ENCODE measurements at regions not wholly inside any gene's neighbourhood (a gene's known extent, or its start where the extent isn't known, plus 50 kb on each side); places are given as distances from the start of the nearest gene placed in this dataset.

DNA sequence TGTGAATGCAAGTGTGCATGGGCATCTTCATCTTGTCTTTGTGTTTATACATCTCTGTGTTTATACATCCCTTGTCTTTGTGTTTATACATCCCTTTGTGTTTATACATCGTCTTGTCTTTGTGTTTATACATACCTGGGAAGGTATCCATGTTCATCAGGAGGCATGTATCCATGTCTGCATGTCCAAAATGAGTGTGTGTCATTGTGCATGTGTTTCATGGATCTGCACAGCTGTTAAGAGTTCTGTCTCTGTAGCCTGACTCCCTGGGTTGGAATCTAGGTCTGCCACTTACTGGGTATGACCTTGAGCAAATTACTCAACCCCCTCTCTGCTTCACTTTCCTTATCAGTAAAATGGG lies 50.1 kb upstream of the SIRPA start:
- POLR2A ChIA-PET: no interaction called here
- no peak for DNase-seq

DNA sequence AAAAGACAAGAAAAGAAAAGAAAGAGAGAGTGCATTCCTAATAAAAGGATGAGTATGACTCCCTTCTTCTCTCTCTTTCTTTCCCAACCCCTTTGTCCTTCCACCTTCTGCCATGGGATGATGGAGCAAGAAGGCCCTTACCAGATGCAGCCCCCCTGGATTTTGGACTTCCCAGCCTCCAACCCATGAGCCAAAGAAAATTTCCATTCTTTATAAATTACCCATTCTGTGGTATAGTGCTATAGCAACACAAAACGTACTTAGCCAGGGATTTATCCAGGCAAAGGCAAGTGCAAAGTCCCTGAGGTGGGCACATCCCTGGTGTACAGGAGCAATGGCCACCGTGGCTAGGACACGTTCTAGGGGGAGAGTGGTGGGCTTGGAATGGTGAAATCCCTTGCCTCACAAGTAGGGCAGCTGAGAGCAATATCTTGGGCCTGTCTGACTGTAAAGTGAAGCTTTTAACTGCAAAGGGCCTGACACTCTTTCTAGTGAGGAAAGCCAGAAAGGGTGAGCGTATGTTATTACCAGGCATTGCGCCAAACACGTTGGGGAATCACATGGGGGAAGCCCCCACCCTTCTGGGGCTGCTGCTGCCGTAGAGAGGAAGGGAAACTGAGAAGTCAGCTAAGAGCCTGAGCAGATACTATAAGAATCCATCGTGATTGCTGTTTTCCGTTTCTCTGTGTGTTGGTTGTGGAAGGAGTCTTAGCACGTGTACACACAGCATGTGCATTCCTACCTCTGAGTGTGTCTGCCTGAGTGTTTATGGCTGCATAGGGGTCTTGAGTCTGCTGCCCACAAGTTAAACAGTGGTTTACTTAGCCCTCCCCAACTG lies 50.7 kb upstream of the SIRPA start:
- peak; percentile 77 for DNase-seq
- intact Hi-C loops (cut with micrococcal nuclease): no loop called here

More for the DNA sequence above, 50.1 kb upstream of the SIRPA start:
- CTCF ChIA-PET: interaction anchor here (0.8 kb wide), 1 partner anchor 42 kb away, joined by 3 read pairs; no protein-coding TSS in a partner anchor
- Mint-ChIP-seq H3K4me3 (no peak overlapping the region), H3K9me3 (peaks cover 3% of the 10 kb centered on the region), H3K27me3 (peaks cover 3% of the 10 kb centered on the region), H3K36me3 (ENCODE audit: low read depth) (no peaks in the 10 kb centered on the region), H3K4me1 (ENCODE audit: low read depth) (peaks cover 11% of the 10 kb centered on the region), H3K27ac (no peak overlapping the region)
- peak; percentile 6 for ATAC-seq
- intact Hi-C loops (cut with micrococcal nuclease): no loop called here
- TF ChIP-seq, protein P1, sequence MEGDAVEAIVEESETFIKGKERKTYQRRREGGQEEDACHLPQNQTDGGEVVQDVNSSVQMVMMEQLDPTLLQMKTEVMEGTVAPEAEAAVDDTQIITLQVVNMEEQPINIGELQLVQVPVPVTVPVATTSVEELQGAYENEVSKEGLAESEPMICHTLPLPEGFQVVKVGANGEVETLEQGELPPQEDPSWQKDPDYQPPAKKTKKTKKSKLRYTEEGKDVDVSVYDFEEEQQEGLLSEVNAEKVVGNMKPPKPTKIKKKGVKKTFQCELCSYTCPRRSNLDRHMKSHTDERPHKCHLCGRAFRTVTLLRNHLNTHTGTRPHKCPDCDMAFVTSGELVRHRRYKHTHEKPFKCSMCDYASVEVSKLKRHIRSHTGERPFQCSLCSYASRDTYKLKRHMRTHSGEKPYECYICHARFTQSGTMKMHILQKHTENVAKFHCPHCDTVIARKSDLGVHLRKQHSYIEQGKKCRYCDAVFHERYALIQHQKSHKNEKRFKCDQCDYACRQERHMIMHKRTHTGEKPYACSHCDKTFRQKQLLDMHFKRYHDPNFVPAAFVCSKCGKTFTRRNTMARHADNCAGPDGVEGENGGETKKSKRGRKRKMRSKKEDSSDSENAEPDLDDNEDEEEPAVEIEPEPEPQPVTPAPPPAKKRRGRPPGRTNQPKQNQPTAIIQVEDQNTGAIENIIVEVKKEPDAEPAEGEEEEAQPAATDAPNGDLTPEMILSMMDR (IDR thresholded peaks at IDR 0.05): no peak

DNA sequence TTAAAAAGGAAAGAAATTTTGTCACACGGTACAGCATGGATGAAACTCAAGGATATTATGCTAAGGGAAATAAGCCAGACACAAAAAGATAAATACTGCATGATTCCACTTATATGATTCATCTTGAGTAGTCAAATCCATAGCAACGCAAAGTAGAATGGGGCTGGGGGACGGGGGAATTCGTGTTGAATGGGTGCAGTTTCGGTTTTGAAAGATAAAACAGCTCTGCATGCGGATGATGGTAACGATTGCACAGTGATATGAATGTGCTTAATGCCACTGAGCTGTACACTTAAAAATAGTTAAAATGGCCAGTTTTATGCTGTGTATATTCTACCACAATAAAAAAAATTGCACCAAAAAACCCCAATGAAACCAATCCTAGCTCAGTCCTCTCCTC lies 52.9 kb upstream of the SIRPA start:
- Mint-ChIP-seq H3K4me1 (ENCODE audit: low read depth) (peaks cover 9% of the 10 kb centered on the region), H3K27me3 (peaks cover 4% of the 10 kb centered on the region), H3K27ac (no peak overlapping the region), H3K4me3 (no peak overlapping the region), H3K36me3 (ENCODE audit: low read depth) (no peaks in the 10 kb centered on the region), H3K9me3 (peaks cover 3% of the 10 kb centered on the region)
- ChIA-PET POLR2A (no interaction called here), CTCF (no interaction called here)
- intact Hi-C loops (cut with micrococcal nuclease): no loop called here
- TF ChIP-seq, protein P1 (IDR thresholded peaks at IDR 0.05): no peak
- ATAC-seq (no peak), DNase-seq (no peak)

More for the DNA sequence above, 50.7 kb upstream of the SIRPA start:
- Mint-ChIP-seq H3K27ac (peak overlapping the region; percentile 1), H3K36me3 (ENCODE audit: low read depth) (no peaks in the 10 kb centered on the region), H3K9me3 (peaks cover 3% of the 10 kb centered on the region), H3K4me3 (no peak overlapping the region), H3K4me1 (ENCODE audit: low read depth) (peaks cover 9% of the 10 kb centered on the region), H3K27me3 (peaks cover 4% of the 10 kb centered on the region)
- ATAC-seq: peak; percentile 97
- CTCF ChIA-PET: interaction anchor here (0.8 kb wide), 1 partner anchor 42 kb away, joined by 3 read pairs; no protein-coding TSS in a partner anchor
- POLR2A ChIA-PET: no interaction called here
- TF ChIP-seq, protein P1 (IDR thresholded peaks at IDR 0.05): no peak

DNA sequence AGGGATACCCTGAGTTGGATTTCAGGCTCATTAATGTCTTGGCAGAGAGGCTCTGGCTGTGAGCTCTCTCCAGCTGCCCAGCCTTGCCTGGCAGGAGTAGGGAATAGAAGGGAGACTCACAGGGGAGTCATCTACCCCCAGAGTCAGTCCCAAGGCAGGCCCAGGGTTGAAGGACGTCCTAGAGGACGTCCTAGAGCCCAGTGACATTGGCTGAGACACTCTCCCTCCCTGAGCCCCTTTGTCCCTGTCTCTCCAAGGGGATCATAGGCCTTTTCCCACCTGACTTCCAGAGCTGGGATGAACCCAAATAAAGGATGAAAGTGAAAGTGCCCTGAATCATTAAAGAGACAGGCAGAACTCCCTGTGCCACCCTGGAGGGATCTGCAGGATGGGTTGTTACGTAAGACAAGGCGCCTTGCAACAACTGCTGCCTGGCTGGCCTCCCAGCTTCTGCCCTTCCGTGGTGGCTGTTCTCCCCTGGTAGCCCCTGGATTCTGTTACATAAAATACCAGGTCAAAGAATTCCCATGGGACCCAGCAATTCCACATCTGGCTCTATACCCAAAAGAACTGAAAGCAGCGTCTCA lies 53.6 kb upstream of the SIRPA start:
- ChIA-PET CTCF (no interaction called here), POLR2A (no interaction called here)
- no peak for DNase-seq
- peaks cover under 1% of the 10 kb centered on the region for H3K9me3 Mint-ChIP-seq
- H3K27me3 Mint-ChIP-seq: peaks cover 2% of the 10 kb centered on the region
- no peaks in the 10 kb centered on the region for H3K36me3 Mint-ChIP-seq (ENCODE audit: low read depth)
- ATAC-seq: no peak
- H3K4me1 Mint-ChIP-seq (ENCODE audit: low read depth): peaks cover 9% of the 10 kb centered on the region
- intact Hi-C loops (cut with micrococcal nuclease): no loop called here
- TF ChIP-seq, protein P1 (IDR thresholded peaks at IDR 0.05): no peak
- no peak overlapping the region for H3K4me3 Mint-ChIP-seq
- H3K27ac Mint-ChIP-seq: no peak overlapping the region

Data from activated CD8-positive, alpha-beta T cell treated with anti-CD3 and anti-CD28 coated beads for 36 hours (primary cell).